Cardiac fibroblast (primary cell): ENCODE measurements at regions not wholly inside any gene's neighbourhood (a gene's known extent, or its start where the extent isn't known, plus 50 kb on each side); places are given as distances from the start of the nearest gene placed in this dataset.

Source experiments
- DNase-seq, 2 donors: peaks; one replicate each; pipeline versions ENCODE4 v3.0.0 to v3.0.0-alpha.2; 2010; ENCODE audit warnings: low read depth in 2 of 2
- H3K4me3 ChIP-seq, 2 donors: replicated peaks in 1 of 2; 1 replicate in 1 of 2; 2 replicates in 1 of 2; pipeline ENCODE4 v1.5.1; 2011; ENCODE audit warnings: low read depth in 2 of 2, low read length in 2 of 2, mild to moderate bottlenecking in 2 of 2, moderate library complexity in 1 of 2
- TF ChIP-seq, protein P1 (sequence below): IDR thresholded peaks from one replicate; pipeline ENCODE4 v1.5.1; 2011; ENCODE audit warnings: low read depth, mild to moderate bottlenecking, low read length, inconsistent platforms

- no peak overlapping the region for H3K4me3 ChIP-seq
- no peak for DNase-seq
- TF ChIP-seq, protein P1, sequence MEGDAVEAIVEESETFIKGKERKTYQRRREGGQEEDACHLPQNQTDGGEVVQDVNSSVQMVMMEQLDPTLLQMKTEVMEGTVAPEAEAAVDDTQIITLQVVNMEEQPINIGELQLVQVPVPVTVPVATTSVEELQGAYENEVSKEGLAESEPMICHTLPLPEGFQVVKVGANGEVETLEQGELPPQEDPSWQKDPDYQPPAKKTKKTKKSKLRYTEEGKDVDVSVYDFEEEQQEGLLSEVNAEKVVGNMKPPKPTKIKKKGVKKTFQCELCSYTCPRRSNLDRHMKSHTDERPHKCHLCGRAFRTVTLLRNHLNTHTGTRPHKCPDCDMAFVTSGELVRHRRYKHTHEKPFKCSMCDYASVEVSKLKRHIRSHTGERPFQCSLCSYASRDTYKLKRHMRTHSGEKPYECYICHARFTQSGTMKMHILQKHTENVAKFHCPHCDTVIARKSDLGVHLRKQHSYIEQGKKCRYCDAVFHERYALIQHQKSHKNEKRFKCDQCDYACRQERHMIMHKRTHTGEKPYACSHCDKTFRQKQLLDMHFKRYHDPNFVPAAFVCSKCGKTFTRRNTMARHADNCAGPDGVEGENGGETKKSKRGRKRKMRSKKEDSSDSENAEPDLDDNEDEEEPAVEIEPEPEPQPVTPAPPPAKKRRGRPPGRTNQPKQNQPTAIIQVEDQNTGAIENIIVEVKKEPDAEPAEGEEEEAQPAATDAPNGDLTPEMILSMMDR = no peak
Measured at GRCh38 chr4:128697323-128697722, 112.2 kb upstream of the JADE1 start.

- DNase-seq = no peak
- TF ChIP-seq, protein P1 = no peak
- H3K4me3 ChIP-seq = no peak overlapping the region
Measured at GRCh38 chr4:128690011-128690410, 119.5 kb upstream of the JADE1 start.

GRCh38 chr4:128688846-128689437, 120.6 kb upstream of the JADE1 start:
- TF ChIP-seq, protein P1 = no peak
- no peak for DNase-seq
- H3K4me3 ChIP-seq = no peak overlapping the region

DNA sequence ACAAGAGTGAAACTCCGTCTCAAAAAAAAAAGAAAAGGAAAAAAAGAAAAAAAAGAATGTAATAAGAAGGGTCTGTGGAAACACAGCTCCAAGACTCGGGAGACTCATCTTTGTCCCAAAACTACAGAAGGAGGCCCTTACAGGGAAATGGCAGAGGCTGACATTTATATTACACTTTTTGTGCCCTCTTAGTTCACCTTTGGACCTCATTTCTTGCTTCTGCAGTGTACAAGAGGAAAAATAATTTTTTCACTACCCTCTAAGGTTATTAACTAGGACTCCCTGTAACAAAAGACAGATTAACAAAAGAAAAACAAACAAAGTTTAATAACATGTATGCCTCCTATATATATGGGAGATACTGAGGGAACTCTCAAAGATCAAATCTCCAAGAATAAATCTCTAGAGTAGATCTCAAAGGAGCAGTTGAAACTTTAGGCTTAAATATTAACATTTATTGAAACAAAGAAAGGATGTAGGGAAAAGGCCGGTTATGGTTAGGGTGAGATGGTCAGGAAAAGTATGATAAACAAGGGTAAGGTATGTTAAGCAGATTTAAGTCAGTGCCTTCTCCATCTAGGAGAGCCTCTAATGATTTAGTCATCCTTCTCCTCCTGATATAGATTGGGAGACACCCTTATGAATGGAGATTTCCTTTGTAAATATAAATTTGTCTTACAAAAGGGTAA, 121.3 kb upstream of the JADE1 start:
- DNase-seq = no peak
- TF ChIP-seq, protein P1 = no peak
- H3K4me3 ChIP-seq = no peak overlapping the region

- no peak overlapping the region for H3K4me3 ChIP-seq
- no peak for DNase-seq
- TF ChIP-seq, protein P1 = no peak
Measured at GRCh38 chr4:128686810-128687209, 122.7 kb upstream of the JADE1 start.

- peak in 1 of 2 donors; percentile 47 for DNase-seq
- H3K4me3 ChIP-seq = no peak overlapping the region
- TF ChIP-seq, protein P1 = no peak
Measured at GRCh38 chr4:128686032-128686465, 123.5 kb upstream of the JADE1 start.
